NCI-H1436 (cell line): ENCODE measurements at regions not wholly inside any gene's neighbourhood (a gene's known extent, or its start where the extent isn't known, plus 50 kb on each side); places are given as distances from the start of the nearest gene placed in this dataset.

ENCODE experiments used
- DNase-seq: peaks from one replicate; lab custom pipeline; 2025; lab: John Stamatoyannopoulos, UW

DNA sequence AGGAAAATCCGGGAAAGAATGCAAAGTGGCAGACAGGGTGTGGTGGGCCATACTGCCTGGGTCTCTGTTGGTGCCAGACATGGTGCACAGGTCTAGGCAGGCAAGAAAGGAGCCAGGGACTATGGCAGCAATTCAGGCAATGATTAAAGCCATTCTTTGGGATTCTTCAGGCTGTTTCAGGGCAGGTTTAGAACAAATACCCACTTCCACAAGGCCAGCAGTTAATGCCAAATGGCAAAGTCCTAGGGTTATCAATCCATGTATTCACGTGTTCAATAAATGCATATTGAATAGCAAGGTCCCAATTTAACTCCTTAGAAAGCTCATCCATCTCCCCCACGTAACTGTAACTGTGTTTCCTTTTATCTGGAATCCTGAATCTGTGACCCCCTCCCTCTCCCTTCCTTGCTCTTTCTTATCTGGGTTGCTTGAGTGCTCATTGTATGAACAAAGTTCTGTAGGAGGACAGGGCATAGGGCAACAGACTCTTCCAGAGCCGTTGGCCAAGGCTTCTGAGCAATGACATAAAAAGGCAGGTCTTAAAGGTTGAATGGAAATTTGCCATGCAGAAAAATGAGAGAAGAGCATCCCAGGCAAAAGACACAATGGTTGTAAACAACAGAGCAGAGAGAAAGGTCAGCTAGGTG is 146.8 kb upstream of the KLHL29 start:
- DNase-seq: no peak

DNA sequence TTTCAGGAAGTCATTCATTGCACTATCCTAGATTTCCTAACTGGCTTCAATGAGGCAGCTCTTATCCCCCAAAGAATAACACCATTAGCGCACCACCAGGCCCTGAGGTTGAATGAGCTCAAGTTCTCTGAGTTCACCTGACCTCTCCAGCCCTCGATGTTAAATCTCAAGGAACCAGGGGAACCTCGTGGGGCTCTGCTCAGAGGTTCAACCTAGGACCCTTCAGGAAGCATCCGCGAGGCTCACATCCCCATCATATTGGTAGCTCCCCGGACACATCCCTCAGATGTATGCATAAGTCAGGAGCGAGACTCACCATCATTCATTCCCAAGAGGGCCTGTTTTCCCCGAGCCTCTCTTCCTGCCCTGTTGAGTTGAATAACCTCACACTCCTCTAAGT is 145.6 kb upstream of the KLHL29 start:
- DNase-seq: no peak

DNA sequence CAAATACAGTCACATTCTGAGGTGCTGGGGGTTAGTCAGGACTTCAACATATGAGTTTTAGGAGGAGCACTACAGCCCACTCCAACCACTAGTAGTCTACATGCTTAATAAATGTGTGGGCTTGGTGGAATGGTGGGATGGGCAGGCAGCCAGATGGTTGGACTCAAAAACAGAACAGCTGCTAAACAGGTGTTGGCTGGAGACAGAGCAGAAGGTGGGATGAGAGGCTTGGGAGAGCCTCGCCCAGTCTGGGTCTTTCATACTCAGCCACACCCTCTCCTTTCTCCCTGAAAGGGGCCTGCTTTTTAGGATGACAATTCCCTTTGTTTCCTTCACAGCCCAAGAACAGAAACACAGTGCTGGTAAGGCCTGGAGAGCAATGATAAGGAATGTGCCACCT is 143.9 kb upstream of the KLHL29 start:
- no peak for DNase-seq

DNA sequence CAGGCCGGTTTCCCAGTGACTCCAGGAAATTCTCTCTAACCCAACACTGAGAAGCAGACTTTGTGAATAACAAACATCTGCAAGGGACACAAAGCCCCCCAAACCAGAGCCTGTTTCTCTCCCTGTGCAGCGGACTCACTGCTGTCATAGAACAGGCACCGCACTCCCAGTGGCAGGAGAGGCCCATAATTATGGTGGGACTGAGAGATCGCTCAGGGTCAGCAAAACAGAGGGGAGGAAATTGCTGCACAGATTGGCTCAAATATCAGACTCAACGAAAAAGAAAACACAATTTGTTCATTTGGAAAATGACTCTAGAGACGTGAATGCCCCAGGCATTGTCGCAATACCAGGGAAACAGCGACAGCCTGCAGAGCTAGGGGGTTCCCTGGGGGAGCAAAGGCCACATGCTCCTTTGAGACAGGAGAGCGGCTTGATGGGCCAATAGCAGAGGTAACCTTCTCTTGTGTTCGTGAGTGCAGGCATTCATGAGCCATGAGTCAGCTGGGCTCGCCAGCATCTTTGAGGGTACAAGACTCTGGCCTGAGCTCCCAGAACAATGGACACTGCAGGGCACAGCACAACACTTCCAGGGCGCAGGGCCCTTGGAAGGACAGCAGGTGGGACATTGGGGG is 143.3 kb upstream of the KLHL29 start:
- no peak for DNase-seq

DNA sequence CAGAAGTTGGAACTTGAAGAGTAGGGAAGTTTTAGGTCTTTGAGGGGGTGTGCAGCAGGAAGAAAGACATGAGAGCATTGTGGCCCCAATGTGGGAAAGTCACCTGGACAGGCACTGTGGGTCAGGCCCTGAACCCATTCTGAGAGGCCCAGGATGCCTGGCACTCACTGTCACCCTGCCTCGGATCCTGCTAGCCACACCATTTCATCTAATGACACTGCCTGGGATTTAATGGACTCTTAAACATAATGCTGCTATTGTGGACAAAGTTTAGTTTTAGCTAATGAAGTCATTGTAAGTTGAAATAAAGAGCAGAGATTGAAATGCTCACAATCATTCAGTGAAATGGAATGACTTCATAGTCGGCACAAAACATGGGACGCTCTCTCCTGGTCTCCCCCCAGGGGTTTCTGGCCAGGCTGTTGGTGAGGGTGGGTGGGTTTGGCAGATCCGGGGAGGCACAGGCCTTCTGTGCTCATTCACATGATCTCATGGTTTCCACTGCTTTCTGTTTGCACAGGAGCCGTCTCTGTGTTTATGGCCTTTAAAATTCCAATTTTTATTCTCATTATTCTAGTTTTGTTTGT is 141.8 kb upstream of the KLHL29 start:
- DNase-seq: no peak

DNA sequence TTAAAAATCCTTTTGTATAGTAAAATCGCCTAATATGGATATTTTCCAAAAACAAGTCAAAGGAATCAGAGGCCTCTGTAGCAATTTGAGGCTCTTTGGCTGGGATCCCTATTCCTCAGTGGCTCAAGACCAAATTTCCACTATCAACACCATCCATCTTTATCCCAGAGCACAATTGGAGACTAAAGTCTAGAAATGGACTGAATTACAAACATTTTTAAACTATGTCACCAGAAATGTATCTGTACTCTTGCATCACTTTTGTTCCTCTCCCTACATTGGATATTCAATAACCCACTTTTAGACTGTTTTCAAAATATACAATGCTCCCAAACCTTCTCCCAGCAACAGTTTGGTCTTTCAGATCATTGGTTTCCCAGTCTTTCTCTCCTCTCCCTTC is 140.4 kb upstream of the KLHL29 start:
- no peak for DNase-seq

DNA sequence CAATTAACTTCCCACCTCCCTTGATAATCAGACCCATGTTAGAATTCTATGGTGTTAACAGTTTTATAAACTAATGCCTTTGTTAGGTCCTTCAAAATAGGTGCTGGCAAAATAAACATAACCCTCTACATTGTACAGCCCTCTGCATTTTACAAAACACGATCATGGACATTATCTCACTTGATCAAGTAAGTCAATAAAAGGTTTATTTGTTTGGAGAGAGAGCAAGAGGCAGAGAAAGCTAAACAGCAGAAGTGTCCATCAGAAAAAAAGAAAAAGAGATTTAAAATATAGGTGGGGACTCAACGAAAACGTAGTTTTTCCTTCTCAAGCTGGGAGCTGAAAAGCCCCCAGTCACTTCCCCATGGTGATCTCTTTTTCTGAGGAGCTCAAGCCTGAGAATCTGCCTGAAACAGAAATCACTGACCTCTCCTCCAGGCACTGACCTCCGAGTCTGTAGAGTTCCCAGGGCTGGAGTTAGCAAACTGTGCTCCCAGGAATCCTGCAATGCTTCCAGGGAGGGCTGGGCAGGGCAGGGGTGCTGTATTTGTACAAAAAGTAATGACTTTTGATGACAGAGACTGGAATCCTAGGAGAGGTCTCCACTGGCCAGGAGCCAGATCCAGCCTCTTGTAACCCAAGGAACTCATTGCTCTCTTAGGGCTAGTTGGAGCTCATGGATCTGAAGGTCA is 137.8 kb upstream of the KLHL29 start:
- no peak for DNase-seq

DNA sequence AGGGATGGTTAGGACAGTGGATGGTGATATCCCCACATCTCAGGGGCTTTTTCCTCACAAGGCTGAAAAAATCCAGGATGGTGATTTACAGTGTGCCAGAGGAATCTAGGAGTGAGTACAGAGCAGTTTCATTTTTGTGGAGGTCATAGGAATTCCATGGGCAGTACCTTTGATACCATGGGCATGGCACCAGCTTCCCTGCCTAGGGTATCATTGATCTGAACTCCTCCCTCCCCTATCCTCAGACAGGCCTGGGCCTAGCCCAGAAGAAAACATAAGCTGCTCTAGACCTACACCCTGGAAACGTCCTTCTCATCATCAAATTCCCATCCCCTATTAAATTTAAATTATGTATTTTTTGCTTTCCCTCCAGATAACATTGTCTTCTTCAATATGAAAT is 136.3 kb upstream of the KLHL29 start:
- DNase-seq: no peak

DNA sequence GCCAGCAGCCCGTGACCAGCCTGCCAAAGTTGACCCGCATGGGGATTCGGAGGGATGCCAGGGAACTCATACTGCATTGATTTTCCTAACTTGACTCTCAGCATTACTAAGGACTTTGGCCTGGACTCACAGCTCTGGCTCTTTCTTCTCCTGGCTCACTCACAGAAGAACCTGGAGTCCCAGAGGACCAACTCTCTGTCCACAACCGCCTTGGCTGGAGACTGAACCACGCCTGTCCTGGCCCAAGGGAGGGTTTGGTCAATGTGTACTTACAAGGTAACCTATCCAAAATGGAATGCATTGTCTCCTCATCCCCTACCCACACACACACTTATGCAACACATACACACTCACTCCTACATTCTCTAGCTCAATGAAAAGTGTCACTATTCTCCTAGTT is 135.6 kb upstream of the KLHL29 start:
- DNase-seq: no peak

DNA sequence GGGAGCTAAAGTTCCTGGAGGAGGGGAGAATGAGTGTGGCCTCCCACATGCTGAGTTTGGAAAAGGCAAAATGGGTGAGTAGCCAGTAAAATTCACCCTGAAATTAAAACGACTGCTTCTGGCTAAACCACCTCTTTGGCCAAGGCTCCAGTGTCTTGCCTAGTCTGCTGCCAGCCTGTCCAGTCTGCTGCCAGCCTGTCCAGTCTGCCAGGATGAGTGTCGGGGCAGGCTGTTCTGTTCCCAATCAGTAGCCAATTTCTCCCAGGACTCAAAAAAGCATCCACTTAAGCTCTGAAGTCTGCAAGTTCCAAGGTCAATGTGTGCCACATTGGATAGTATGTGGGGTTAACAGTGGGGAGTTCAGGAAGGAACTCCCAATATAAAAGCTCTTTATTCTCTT is 134.6 kb upstream of the KLHL29 start:
- no peak for DNase-seq

DNA sequence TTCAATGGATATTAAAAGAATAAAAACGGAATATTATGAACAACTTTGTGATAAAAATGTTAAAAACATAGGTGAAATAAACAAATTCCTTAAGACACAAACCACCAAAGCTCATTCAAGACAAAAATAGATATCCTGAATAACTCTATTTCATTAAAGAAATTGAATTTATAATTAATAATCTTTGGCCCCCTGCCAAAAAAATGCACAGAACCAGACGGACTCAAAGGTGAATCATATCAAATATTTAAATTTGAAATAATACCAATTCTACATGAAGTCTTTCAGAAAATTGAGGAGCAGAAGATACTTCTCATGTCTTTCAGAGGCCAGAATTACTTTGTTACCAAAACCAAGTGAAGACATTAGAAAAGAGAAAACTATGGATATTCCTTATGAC is 128.3 kb upstream of the KLHL29 start:
- no peak for DNase-seq

DNA sequence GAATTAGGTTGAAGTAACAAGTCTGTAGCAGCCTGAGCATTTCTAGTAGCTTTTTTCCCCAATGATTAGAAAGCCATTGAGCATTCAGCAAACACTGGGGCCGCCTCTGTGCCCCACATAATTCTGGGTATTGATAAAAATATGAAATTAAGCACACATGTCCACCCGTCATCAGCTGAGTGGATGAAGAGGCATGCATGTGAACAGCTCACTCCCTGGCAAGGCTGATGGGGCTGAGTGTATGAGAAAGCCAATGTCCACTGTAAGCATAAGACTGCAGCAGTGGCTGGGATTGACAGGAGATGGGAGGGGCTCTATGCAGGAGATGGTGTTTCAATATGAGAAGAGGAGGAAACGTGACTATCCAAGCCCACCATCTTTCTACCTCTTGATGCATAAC is 124.4 kb upstream of the KLHL29 start:
- no peak for DNase-seq

DNA sequence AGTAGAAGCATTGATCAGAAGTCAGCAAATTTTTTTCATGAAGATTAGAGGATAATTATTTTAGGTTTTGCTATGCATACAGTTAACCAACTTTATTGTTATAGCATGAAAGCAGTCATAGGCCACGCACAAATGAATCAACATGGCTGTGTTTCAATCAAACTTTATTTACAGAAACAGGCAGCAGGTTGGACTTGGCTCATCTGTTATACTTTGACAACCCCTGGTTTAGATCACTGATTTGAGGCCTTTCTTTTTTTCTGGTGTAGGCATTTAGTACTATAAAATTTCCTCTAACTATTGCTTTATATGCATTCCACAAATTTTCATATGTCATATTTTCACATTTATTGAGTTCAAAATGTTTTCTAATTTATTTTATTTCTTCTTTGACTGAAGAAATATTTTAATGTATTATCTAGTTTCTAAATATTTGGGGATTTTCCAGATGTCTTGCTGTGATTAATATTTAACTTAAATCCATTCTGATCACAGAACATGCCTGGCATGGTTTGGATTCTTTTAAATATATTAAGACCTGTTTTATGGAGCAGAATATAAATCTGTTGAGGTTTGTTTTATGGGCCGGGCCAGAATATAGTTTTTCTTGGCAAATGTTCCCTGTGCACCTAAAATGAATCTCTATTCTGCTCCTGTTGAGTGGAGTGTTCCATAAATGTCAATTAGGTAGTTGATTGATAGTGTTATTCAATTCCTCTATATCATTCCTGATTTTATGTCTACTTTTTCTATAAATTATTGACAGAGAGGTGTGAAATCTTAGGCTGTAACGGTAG is 116.3 kb upstream of the KLHL29 start:
- DNase-seq: no peak

DNA sequence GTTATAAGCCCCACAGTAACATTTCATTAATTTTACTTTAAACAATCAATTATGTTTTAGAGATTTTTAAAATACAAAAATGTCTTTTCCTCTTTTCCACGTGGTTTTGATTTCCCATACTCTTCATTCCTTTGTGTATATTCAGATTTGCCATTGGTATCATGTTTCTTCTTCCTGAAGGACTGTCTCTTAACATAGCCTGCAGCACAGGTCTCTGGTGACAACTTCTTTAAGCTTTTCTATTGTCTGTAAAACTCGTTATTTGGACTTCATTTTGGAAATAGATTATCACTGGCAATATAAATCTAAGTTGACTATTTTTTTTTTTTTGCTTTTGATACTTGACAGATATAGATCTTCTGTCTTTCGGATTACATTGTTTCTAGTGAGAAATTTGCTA is 115.2 kb upstream of the KLHL29 start:
- no peak for DNase-seq

DNA sequence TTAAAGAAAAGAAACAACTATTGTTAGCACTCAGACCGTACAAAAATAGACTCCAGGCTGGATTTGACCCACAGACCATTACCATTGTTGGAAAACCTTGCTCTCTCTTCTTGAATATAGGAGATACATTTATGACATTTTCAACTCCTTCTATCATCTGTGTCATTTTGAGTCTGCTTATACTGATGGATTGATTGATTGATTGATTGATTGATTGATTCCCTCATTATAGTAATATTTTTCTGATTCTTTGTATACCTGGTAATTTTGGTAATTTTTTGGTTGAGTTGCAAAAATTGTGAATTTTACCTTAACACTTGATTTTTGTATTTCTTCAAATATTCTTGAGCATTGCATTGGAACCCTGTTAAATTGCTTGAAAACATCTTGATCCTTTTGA is 114.2 kb upstream of the KLHL29 start:
- no peak for DNase-seq

DNA sequence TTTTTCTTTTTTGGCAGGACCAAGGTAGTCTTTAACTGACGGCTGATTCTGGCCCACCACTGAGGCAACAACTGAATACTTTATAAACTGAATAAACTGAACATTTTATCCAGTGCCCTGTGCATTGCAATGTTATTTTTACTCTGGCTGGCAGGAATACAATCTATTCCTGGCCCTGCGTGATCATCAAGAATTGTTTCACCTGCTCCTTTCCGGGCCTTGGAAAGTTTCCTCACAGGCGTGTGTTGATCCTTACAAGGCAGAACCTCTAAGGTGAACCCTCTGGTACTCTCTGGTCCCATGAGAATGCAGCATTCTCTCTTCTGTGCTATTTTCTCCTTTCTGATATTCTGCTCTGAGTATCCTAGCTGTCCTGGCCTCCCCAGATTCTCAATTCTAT is 113.7 kb upstream of the KLHL29 start:
- no peak for DNase-seq

DNA sequence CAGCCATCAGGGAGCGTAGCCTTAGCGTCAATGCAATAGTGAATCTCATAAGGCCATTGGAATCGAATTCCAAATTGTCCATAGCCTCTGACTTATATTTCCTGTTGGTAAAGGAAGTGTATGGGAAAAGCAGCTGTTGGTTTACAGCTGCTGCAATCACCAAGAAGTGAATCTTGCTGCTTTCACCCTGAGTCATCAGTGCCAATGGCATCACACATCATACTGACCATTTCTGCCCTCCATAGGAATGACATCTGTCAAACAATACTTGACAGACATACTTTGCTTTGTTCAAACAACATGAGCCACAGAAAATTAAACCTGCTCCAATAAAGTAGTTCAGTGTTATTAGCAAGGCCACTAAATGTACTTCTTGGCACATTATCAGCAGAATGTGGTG is 111.2 kb upstream of the KLHL29 start:
- DNase-seq: no peak

DNA sequence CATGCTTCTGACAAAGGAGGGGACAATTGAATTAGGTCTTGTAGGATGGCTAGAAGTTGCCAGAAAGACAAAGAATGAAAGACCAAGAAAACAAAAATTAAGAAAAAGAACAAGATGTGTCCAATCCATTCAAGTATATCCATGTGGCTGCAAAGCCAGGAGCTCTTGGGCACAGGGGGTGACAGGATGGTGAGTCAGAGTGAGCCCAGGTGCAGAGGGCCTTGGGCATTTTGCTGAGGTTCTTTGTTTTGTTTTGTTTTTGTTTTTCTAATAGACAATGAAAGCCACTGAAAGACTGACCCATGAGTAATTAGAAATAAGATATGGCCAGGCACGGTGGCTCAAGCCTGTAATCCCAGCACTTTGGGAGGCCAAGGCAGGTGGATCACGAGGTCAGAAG is 104.6 kb upstream of the KLHL29 start:
- no peak for DNase-seq

DNA sequence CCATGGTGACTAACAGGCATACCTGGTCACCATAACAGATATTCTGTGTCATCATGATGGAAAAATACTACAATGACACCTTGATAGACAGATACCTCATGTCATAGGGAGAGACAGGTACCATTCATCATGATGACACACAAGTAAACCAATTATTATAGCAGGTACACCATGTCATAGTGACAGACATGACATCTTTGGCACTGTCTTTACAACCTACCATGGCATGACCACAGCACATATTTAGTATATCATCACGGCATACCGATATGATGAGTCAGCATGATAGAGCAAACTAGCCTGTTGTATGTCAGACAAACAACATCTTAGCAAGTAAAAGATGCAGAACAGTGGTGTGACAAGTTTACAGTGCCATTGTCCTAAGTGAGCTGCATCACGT is 101.3 kb upstream of the KLHL29 start:
- DNase-seq: no peak

DNA sequence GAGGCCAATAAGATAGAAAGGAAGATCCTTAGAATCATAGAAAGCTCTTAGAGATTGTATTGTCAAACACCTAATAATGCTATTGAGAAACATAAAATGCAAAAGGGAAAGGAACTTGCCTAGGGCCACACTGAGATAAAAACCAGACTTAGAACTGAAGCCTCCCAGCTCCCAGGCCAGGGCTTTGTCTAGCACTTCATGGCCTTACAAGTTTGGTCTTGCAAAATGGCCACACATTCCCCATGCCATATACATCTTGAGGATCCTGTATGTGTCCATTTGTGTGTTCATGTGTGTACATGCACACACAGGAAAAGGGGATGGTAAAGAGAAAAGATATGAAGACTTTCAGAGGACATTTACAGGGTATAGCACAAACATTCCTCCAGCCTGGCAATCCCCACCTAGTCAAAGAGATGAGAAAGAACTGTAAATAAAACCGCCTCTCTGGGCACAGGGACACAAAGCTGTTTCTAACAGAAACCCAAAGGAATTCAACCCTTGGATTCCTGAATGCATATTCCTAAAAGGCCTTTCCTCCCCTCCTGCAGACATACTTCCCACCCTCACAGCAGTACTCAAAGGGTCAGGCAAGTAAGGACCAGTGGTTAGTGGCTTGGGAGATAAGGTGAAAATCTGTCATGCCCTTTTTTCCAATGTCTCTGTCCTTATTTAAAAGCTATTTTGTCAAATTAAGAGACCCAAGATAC is 99.7 kb upstream of the KLHL29 start:
- DNase-seq: no peak

DNA sequence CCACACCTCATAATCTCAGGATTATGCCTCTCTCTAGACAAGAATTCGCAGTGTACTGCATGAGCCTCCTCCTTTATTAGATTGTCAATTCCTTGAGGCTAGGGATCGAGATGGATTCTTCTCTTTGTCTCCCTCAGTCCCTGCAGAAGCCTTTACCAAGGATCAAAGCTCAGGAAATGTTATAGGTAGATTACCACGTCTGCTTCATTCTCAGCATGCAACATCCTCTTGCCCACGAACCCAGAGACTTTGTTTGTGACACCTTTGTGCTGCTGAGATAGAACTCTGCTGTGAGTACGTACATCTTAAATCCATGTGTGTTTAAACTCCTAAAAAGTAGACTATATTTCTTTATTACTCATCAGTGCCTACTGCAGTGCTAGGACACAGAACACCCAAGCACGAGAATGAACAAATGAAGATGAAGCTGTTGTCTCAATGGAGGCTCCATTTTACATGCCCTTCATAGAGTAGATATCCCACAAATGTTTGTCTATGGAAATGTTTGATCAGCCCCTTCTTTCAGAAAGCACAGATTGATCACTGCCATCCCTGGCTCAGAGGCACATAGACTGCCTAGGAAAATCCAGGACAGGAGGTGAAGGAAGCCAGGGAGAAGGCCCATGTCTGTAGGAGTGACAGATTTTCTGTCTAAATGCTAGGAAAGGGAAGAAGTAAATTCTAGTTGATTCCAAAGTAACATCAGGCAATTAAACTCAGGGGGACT is 98.8 kb upstream of the KLHL29 start:
- no peak for DNase-seq
